HG02885 (cell line): ENCODE measurements at regions not wholly inside any gene's neighbourhood (a gene's known extent, or its start where the extent isn't known, plus 50 kb on each side); places are given as distances from the start of the nearest gene placed in this dataset.

ENCODE experiments used
- ATAC-seq: cut with Tn5 transposase; IDR thresholded peaks from one replicate; pipeline ENCODE4 v1.9.1; 2021; ENCODE audit warnings: mild to moderate bottlenecking; ENCODE audit not compliant: unreplicated experiment, poor library complexity

DNA sequence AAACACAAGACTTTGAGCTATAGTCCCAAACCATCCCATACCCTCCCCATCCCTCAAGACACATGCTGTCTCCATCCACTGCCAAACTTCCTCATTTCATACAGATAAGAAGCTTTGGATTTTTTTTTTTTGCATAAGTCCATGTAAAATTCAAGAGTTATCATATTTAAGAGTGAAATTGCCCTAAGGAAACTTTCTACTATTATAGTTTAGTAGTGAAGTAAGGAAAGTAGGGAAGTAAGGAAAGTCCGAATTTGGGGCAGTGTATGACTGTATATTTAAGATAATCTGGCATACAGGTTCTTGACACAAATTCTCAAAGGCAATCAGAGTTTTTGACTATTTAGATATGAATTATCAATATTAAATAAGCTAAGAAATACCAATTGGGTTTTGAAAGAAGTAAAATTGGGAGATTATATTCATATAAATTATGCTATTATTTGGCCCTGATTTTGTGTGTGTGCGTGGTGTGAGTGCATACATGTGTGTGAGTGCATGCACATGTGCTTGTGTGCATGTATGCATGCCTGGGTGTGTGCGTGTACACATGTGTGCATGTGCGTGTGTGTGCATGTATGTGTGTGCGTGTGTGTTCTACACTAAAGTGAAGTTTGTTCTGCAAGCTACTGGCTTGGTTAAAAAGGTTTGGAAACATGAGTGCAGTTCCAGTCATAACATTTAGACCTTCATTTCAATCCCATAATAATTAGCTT lies 83.6 kb upstream of the MBNL1 start:
- ATAC-seq = no peak

DNA sequence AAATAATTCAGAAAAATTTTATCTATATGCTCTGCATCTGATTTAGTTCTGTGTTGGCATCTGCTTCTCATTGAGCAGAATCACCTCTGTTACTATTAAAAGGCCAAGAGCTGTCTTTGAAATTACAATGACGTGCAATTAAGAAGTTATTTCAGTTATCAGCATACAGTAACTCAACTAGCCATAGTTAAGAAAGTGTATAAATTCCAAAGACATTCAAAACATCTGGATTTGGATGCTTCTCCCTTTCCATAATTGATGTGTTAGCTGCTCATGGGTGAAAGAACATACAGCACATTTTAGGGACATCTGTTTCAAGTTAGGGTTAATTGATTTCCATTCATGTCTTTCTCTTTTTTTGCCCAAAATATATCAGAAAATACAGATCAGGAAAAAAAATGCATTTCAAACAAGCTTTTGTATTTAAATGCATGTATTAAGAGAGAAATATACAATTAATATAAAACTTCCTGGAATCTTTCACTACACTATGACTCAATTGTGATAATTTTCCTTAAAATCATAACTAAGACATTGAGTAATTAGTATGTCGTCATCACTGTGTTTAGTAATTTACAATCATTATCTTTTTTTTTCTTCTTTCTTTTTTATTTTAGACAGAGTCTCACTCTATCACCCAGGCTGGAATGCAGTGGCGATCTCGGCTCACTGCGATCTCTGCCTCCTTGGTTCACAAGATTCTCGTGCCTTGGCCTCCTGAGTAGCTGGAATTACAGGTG lies 82.7 kb upstream of the MBNL1 start:
- no peak for ATAC-seq

DNA sequence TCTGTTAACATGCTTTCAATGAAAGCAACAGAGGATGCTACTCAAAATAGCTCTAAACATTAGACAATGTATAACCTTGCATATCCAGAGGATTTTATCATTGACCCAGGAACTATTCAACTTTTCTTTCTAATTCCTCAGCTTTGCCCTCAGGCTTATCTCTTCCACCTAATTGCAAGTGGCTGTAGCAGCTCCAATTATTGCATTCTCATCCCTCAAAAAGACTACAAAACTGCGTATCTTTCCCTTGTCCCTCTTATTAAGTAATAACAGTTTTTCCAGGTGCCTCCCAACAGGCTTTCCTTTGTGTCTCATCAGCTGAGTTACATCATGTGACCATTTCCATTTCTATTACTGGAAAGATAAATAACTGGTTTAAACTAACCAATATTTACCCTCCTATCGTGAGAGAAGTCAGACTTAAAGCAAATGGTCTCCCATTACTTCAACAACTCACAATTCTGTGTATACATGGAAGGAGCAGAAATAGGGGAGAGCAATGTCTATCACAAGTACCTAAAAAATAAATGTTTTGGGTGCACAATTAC lies 78.0 kb upstream of the MBNL1 start:
- no peak for ATAC-seq

DNA sequence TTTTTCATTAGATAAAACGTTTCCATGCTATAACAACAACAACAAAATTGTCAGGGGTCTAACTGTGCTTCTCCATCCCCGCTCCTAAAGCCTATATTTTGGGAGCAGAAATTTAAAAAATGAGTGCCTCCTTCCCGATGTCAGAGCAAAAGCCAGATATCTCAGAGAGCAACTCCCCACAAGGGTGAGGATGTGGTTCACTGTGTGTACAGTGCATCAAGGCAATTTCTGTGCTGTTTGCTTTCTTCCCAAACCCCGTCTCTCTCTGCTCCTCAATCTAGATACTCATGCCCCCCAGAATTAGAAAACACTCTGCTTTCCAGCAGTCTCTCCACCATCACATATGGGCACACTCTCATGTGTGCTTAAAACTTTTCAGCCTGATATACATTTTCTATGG lies 76.7 kb upstream of the MBNL1 start:
- ATAC-seq = no peak

DNA sequence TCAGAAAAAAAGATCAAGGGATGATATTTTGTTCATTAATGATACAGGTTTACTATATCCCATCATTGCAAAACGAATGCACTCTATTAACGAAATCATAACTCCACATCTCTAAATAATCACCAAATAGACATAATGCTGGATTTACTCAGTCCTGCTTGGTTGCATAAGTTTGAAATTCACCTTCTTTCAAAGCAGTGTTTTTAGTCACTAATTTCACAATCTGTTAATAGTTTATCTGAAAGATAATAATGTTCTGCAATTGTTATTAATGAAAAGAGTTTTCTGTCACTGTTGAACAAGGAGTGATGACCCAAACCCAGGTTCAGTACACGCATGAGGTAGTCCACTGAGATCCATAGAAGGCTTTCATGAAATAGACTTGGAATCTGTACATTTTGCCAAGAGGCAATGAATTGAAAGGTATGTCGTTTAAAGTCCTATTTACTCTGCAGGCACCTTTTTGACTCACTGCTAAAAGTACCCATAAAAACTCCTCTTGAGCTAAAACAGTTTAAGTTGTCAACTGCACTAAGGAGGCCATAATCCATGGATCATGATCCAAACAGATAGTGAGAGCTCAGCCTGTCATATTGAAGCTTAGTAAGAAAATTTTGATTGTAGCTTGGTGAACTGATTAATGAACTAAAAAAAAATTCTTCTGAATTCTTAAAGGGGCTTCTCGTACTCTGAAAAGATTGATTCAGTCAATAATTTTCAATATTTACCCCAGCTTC lies 75.6 kb upstream of the MBNL1 start:
- ATAC-seq = no peak

DNA sequence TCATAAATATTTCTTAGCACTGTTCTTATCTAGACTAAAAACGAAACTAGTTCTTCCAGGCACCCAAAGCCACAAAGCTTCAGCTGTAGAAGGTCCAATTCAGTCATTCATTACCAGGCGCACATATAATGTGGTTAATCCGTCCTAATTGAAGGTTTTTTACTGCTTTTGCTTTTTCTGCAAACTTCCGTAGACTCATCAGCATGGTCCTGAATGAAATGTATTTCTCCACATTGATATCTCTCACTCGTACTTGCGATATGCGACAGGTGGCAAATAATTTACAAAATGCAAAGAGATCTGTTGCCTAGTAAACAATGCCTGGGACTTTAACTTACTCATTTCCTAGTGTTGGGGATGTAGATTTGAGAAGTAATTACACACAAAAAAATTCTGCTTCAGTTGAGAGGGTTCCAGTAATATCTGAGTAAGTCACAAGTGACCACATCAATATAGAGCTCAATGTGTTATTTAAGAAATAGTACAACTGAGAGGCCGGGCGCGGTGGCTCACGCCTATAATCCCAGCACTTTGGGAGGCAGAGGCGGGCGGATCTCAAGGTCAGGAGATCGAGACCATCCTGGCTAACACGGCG lies 75.0 kb upstream of the MBNL1 start:
- peak; percentile 70 for ATAC-seq

DNA sequence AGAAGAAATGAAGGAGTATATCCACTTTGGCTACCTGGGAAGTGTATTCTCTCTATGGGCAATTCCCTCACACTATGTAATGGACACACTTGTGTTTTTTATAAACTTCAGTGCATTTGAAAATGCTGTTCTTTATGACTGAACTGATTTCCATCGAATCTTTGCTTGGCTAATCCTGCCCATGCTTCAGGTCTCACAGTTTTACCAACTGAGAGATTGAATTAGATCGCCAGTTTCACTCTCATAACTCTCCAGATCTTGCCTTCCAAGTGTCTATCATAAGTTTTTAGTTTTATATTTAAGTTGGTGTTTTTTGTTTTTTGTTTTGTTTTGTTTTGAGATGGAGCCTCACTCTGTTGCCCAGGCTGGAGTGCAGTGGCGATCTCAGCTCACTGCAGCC lies 73.5 kb upstream of the MBNL1 start:
- no peak for ATAC-seq

DNA sequence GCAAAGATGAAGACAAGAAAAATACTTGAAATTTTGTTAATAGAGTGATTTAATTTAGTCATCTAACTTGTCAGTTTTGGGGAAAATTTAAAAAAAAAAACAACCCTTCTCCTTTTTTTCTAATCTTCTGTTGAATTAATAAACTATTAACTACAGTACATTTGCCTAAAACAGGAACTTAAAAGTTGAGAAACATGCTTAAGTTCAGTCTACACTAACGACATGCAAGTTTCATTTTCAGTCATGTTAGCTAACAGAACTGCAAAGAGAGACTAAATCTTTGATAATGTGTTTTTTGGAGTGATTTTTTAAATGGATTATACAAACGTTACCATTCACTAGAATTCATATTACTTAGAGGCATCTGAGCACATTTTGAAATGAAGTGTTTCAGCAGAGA lies 71.9 kb upstream of the MBNL1 start:
- ATAC-seq = peak; percentile 55

DNA sequence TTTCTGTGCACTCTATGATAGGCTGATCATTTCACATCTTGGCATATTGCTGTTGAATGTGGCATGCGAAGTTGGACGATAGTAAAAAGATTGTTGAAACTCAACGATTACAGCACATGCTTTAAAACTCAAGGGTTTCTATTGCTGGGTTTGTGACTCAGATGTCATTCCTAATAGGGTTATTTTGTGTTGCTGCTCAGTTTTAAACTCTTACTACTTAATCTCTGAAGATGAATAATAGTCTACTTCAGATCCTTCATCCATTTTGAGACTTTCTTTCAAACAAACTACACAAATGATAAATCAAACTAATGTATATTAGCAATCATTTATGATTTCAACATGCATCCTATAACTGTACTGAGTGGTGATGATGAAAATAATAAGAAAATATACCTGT lies 71.3 kb upstream of the MBNL1 start:
- no peak for ATAC-seq

DNA sequence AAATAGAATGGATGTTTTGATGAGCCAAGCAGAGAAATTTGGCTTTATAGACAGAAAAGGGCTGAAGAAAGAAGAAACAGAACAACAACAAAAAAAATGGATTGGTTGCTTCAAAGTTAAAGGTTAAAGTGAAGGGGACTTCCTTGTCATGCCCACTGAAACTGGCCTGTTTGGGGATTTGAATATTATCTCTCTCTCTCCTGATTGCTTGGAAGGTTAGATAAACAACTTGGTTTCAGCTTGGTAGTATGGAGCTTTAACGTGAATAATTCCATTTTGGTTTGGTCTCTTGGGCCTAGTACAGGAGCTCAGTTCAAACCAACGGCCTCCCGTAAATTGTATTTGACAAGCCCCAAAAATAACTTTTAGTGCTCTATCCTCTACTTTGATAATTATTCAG lies 70.8 kb upstream of the MBNL1 start:
- no peak for ATAC-seq

DNA sequence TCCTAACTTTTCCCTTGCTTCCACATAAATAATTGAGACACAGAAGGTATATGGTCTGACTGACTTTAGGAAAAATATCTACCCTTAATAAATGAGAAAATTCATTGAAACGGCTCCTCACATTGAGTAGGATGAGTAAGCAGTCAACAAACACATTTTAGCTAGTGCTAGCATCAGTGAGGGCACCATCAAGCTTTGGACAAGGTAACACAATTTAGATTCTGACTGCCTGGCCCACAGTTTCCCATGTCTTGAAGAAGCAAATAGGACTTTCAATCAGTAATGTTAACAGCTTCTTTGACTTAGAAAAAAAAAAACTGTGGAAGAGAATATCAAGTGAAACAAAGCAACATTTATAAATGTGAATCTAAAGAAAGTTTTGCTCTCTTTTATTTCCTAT lies 70.1 kb upstream of the MBNL1 start:
- no peak for ATAC-seq

DNA sequence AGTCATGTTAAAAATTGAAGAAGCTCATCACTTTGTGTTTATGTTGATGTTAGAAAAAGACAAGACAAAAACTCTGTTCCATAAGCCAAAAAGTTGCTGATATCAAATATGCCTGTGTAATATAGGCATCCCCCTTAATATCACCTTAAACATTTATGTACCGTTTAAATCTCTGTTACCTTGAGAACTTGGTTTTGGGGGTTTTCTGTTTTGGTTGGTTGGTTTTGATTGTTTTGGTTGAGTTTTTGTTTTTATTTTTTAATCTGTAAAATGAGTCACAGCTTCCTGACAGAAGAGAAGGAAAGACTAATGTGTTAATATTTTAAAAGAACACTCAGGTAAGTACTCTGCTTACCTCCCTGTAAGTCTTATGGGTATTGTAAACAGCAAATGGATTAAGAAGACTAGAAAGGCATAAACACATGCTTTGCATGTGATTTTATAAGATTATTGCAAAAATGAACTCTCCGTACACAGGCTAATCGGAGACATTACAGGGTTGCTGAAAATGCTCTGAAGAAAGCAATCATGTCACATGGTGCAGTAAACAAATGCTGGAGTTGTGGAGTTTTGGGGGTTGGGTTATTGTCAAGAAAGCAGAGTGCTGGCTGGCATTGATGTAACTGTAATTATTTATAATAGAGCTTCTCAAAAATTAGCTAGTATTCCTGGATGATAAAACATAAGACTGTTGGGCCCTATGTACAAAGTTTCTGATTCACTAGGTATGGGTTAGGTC lies 69.5 kb upstream of the MBNL1 start:
- ATAC-seq = no peak

DNA sequence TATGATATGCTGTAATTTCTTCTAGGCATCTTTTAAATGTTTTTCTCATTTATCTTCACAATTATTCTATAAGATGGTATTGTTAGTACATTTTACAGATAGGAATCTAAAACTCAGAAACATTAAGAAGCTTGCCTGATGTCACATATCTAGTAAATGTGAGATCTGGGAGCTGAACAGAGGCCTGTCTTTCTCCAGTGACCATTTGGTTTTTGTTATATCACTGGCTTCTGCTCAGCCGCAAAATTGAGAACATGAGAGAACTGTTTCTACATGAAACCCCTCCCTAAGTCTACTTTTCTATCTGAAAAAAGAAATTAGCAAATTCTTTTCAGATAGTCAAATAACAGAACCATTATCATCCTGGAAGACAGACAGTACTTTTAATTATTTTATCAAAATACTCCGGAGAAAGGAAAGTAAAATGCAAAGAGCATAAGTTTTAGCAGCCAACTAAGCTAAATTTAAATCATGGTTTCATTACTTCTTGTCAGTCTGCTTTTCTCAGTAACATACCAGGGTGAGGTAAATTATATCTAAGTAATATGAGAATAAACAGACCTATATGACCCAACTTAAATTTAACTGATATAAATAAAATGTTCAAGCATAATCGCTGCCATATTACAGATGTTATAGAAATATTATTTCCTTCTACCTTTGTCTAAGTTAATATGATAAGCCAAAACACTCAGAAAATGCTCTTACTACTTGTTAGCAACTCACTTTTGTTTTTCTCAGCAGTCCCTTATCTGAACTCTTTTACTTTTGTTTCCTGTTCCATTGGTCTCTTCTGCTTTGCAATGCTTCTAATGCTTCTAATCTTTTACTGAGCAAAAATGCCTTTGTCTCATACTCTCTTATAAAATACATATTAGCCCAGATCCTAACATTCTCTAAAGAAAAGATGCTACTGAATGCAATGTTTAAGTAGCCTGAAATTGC lies 68.0 kb upstream of the MBNL1 start:
- ATAC-seq = no peak

DNA sequence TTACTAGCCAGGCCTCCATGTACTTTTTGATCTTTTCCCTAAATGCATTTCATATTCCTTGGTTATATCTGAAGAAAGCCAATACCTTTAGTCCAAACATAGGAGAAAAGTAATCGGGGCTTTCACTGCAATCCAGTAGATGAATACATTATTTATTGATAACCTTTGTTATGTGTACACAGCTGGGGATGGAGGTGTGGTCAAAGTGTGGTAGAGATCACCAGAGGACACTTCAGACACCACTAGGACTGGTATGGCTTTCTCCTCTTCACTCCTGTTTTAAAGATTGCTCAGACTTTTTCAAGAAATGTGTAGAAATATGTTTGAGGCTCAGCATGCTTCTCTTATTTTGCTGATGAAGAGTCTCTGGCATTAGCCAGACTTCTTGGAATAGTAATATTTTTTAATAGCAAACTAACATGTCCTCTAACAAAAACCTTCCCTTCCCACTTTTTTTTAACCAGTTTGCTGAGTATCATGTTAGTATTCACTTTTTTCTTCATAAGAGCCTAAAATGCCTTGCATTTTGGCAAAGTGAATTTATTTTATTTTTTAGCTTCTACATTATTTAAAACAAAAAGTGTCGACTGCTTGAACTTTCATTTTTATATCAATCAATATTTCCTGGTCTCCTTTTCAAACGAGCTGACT lies 65.6 kb upstream of the MBNL1 start:
- ATAC-seq = peak; percentile 49

DNA sequence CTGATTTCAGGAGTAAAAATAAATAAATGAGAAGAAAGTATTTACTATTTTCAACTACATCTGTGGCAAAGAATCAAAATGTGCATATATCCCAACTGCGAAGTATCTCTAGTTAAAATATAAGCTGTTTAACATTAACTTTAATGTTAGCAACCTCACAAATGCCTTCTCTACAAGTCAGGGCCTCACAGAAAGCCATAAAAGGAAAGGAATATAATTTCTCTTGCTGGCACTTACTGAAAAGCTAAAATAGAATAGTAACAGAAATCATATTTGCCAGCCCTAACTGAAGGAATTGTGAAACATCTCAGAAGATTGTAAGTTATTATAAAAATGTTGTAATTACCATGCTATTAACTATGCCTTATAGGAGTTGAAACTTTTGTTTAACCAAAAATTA lies 65.1 kb upstream of the MBNL1 start:
- no peak for ATAC-seq

DNA sequence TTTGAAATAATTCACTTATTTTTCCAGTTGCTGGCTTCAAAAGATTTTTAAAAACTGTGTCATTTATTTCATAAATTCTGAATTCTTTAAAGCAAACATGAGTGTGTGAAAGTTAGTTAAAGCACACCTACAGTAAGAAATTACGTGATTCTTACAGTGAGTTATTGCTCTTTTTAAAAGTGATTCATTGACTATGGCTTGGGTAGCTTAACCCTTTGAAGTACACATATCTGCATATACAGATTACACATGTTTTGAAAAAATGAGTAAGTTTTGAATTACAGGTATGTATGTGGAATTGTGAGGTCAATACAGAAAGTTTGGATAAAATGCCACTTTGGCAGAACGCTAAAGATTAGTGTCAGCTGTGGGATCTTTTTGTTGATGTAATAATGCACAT lies 64.5 kb upstream of the MBNL1 start:
- no peak for ATAC-seq

DNA sequence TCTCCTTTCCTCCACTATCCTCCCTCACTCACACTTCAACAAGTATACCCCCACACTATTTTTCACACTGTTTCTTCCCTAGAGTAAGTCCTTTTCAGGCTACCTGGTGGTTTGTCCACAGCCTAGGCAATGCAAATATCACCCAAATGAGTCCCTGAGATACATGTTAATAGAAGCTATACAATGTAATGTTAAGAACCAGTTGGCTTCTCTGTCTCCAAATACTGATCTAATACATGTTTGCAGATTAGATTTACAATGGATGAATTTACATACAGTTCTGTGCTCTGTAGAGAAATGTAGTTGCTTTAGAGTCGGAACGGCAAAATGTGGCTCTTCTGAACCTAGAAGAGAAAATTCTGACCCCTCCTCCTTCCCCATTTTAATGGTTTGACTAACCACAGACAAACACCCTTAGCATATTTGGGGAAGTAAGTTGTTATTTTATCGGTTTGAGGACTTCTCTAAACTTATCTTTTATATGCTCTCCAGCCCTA lies 63.6 kb upstream of the MBNL1 start:
- ATAC-seq = peak; percentile 37

DNA sequence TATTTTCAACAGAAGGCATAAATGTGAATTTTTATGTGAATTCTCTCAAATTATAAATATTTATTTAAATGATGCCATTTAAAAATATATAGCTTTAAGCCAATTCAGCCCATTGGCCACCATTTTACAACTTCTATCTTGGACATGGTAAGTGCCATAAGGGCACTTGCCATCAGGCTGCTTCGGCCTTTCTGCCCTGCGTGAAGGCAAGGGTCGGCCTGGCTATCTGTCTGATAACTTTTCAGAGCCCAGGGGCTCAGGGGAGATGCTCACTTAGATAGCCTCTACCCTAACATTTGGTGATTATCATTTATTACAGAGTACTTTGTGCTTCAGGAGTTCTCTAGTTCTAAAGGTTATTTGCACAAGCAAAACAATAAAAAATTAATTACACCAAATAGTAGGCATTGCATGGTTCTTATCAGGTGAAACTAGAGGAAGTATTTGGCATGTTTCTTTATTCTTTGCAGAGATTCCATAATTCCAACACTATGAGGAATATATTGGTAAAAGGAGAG lies 62.4 kb upstream of the MBNL1 start:
- no peak for ATAC-seq
